Activated CD4-positive, alpha-beta T cell treated with anti-CD3 and anti-CD28 coated beads, Interleukin-2, amount 50 U/mL, for 4 hours (primary cell): ENCODE measurements at regions not wholly inside any gene's neighbourhood (a gene's known extent, or its start where the extent isn't known, plus 50 kb on each side); places are given as distances from the start of the nearest gene placed in this dataset.
A peak's percentile ranks its signal among the peaks of the same experiment; 100 is the strongest.
"Not testable (repeated sequence)": the region's sequence is repeated elsewhere in the genome, so short reads cannot be mapped to it uniquely, and the experiment has no call there.

Experiments used
- DNase-seq, 2 experiments: peaks; one replicate each; pipeline ENCODE4 v3.0.0-alpha.2; 2020

DNA sequence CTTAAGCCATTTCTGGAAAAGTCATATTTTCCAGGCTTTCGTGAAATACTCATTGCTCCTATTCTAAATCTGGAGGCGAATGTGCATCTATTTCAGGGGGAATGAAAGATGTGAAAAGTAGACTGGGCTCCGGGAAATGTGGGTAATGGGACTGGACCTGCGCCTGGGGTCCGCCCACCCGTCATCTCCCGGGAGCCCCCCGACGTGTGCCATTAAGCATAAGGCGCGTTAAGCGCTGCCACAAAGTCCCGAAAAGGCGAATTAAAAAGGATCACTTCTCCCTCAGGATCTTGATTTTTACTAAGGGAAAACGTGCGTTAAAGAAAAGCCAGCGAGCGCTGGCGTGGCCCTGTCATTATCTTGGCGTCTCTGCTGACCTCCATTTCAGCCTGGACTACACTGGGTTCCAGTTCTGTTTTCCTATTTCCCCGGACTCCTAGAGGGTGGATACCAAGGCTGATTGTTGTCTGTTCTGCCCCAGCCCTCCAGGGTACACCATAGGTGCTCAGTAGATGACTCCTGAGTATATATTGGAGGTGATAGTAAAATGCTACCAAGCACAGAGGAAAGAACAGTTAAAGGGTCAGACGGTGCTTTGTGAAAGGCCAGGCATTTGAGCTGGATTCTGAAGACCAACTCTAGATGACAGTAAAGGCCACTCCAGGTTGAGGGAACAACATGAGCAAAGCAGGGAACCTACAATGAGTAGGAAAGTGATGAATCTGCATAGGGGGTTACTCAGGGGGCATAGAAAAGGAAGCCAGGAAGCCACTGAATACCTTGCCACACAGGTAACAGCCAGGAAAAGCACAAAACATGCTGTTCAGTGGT lies 89.2 kb upstream of the ARID1B start:
- no peak for DNase-seq

DNA sequence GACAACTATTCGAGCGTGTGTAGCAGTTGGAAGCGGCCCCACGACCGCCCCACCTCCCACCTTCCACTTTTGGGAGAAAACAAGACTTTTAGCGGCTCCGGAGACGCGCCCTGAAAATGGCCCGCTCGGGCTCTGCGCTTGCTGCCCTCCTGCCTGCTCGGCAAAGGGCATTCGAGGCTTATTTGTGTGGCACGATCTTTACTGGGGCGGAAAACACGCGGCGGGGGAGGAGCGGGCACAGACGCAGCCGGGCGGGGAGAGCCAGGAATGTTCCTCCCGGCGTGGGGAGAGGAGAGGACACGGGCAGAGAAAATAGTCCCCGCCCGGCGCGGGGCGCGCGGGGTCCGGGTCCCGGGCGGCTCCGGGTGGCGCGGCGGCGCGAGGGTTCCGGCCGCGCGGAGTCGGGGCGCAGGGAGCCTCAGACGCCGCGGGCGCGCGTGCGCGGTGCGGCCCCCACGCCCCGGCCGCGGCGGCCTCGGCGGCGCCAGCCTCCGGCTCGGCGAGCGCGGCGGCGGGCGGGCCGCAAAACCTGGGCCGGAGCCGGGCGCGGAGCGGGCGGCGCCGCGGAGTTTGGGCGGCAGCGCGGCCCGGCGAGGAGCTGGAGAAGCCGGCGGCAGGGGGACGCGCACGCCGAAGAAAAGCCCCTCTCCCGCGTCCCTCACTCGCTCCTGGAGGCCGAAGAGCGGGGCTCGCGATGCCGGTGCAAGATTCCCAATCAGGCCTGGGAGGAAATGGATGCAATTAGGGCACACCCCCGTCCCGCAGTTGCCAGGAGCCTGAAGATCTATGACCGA lies 90.0 kb upstream of the ARID1B start:
- DNase-seq: peak; percentile 60 to 62

DNA sequence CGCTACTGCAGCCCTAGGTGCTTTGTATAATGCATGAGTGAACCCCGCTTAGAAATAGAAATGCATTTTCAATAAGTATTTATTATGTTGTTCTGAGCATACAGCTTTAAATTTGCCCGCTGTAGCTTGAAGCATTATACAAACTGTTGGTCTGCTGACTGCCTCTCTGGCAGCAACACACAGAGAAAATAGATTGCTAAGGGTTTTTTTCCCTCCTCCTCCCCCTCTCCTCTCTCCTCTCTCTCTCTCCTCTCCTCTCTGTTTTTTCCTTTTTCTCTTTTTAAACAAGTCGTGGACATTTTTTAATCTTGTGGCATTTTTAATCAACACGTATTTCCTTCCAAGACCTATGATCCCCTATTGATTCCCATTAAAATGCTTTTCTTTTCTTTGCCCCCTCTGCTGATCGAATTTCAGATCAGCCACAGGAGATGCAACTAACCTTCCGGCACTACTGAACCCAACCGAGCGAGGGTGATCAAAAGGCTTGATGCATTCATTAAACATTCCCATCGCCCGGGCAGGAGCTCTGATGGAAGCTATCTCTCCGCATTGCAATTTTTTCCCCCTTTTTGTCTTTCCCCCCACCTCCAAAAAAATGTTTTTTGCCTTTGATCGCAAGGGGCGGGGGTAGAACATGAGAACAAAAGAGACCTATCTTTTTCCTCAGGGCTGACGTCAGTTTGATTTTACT lies 90.7 kb upstream of the ARID1B start:
- peak; percentile 23 to 31 for DNase-seq

DNA sequence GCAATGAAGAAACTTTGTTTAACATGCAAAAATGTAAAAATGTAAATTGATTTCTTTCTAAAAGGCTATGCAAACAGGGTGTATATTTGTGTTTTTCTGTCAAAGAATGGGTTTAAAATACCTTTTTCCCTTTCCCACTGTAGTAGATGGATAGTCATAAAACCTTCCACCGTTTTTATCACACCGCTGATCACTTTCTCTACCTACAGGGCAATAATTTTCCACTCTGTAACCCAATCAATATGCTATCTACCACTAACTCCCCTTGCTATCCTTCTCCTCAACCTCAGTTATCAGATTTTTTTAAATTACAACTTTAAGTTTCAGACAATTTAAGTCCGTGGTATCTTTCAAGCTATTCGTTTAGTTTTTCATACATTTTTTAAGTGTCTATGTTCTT lies 91.4 kb upstream of the ARID1B start:
- DNase-seq: no peak

DNA sequence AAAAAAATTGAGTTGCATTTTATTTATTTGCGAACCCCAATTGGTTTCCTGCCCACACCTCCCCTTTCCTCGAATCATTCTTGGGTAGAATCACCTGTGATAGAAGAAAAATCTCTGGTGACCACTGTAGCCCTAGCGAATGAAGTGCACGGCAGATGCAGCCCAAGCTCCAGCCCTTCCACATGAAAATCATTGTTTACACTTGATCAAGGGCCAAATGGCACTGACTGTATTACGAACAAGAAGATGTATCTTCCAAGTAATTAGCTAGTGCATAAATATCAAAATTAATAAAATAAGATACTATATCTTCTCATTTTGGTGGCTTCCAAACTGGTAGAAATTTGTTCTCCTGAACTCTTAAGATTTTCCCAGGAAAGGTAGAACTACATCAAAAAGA lies 93.4 kb upstream of the ARID1B start:
- no peak for DNase-seq

DNA sequence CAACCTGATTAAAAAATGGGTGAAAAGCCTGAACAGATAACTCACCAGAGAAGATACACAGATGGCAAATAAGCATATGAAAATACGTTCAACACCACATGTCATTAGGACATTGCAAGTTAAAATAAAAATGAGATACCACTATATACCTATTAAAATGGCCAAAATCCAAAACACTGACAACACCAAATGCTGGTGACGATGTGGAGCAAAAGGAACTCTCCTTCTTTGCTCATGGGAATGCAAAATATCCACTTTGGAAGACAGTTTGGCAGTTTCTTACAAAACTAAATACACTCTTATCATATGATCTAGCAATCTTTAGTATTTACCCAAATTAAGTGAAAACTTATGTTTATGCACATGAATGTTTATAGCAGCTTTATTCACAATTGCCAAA lies 100.5 kb upstream of the ARID1B start:
- no peak for DNase-seq

DNA sequence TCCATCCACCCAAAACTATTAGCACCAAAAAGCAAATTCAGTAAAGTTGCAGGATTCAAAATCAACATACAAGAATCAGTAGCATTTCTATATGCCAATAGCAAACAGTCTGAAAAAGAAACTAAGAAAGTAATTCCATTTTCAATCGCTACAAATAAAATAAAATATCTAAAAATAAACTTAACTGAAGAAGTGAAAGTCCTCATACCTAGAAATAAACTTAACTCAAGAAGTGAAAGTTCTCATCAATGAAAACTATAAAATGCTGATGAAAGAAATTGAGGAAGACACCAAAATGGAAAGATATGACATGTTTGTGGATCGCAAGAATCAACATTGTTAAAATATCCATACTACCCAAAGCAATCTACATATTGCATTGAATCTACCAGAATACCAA lies 103.0 kb upstream of the ARID1B start:
- no peak for DNase-seq

DNA sequence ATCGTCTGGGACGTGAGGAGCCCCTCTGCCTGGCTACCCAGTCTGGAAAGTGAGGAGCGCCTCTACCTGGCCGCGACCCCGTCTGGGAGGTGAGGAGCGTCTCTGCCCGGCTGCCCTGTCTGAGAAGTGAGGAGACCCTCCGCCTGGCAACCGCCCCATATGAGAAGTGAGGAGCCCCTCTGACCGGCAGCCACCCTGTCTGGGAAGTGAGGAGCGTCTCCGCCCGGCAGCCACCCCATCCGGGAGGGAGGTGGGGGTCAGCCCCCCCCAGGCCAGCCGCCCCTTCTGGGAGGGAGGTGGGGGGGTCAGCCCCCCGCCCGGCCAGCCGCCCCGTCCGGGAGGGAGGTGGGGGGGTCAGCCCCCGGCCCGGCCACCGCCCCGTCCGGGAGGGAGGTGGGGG lies 107.1 kb upstream of the ARID1B start:
- not testable (repeated sequence) for DNase-seq

DNA sequence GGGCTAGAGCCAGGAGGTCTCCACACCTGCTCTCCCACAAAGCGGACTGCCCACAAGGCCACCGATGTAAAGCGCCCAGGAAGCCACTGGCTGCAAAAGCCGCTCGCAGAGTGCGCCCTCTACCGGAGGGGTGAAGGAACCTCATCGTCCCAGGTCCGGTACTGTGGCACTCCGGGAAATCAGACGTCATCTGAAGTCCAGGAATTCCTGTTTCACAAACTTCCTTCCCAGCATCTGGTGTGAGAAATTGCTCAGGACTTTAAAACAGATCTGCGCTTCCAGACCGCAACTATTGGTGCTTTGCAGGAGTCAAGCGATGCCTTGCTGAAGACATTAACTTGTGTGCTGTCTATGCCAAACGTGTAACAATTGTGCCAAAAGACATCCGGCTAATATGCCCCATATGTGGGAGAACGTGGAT lies 115.1 kb upstream of the ARID1B start:
- no peak for DNase-seq

DNA sequence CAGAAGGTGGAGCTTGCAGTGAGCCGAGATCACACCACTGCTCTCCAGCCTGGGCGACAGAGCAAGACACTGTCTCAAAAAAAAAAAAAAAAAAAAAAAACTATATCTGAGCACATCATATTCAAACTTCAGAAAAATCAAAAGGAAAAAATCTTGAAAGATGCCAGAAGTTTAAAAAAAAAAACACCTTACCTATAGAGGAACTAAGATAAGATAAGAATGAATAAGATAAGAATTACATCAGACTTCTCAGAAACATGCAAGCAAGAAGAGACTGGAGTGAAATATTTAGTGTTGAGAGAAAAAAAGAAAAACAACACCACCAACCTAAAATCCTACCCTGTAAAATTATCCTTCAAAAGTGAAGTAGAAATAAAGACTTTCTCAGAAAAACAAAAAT lies 116.8 kb upstream of the ARID1B start:
- DNase-seq: no peak

DNA sequence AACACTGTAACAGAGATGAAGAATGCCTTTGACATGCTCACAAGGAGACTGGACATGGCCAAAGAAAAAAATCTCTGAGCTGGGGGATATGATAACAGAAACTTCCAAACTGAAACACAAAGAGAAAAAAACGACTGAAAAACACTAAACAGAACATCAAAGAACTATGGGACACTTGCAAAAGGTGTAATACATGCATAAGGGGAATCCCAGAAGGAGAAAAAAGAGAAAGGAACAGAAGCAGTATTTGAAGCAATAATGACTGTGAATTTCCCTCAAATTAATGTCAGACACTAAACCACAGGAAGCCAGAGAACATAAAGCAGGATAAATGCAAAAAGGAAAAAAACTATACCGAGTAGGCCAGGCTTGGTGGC lies 117.4 kb upstream of the ARID1B start:
- no peak for DNase-seq

DNA sequence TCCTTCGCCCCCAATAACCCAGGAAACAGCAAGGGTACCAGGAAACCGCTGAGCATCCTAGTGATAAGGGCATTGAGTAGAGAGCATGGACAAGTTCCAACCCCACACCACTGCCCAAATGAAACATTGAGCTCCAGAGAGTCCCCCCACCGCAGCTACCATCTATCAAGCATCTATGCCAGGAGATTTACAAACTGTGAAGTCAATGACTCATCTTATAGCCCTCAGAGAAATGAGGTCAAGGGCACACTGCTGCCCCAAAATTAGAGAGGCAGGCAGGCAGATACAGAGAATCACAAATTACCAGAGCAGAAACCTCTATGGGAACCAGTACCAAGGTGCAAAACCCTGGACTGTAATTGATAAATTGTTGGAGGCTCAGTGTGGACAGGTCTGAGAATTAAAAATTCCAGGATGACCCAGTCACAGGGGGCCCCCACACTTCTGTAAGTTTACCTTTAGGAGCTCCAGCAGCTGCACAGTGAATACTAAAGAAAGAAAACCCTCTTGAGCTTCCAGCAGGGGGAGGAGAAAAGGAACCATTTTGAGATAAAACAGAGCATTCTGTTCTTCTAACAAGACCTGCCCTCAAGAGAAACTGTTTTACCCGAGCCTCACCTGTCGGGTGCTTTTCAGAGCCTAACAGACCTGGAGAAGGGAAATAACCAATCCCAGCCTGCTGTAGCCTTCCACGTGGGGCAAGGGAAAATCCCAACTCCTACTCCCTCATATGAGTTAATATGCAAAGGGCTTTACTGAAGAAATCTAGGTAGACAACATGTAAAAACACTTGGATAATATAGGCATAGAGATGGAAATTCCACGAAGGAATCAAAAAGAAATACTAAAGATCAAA lies 118.0 kb upstream of the ARID1B start:
- no peak for DNase-seq

DNA sequence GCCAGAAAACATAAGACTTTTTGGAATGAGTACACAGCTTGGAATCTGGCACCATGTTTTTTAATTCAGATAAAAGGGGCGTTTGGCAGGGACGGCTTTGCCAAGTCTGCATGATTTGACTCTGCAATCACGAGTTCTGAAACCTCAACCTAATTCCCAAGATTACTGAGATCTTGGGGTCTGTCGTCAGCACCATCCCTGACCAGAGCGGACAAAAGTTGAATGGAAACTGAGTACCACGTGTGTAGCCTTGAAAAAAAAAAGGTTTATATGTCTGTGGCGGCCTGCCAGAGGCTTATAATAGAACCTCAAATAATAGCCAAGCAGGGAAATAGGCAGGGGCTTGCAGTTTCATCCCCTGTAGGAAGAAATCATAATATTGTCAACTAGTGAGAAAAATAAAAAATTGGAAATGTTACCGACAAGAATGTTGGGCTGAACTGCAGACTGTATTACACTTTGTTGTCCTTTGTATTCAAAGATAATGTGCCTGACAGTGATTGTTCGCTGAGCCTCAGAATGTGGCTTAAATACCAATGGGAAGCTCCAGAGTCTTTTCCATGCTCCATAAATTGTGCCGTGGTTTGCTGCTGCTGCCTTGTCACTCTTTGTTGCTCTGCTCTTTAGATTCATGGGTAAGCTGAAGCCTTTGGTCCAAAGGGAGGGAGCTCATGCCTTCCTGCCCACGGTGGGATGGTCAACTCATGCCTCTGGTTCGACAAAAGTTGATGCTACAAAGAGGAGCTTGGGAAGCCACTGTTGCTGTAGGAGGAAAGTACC lies 118.8 kb upstream of the ARID1B start:
- DNase-seq: no peak

DNA sequence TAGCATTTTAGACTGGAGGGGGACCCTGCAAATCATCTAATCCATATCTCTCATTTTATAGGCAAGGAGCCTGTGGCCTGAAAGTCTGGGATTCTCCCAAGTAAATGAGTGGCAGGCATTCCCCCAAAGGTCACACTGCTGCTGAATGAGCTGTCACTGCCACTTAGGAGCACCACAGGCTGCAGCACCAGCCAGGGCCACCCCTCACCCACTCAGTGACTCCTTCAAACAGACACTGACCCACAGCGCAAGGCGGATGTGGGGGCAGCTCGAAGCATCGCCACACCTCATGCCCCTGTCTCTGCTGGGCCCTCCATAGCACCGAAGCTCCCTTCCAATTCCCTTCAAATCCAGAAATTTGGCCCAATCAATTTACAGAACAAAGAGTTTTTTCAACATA lies 119.9 kb upstream of the ARID1B start:
- DNase-seq: no peak

DNA sequence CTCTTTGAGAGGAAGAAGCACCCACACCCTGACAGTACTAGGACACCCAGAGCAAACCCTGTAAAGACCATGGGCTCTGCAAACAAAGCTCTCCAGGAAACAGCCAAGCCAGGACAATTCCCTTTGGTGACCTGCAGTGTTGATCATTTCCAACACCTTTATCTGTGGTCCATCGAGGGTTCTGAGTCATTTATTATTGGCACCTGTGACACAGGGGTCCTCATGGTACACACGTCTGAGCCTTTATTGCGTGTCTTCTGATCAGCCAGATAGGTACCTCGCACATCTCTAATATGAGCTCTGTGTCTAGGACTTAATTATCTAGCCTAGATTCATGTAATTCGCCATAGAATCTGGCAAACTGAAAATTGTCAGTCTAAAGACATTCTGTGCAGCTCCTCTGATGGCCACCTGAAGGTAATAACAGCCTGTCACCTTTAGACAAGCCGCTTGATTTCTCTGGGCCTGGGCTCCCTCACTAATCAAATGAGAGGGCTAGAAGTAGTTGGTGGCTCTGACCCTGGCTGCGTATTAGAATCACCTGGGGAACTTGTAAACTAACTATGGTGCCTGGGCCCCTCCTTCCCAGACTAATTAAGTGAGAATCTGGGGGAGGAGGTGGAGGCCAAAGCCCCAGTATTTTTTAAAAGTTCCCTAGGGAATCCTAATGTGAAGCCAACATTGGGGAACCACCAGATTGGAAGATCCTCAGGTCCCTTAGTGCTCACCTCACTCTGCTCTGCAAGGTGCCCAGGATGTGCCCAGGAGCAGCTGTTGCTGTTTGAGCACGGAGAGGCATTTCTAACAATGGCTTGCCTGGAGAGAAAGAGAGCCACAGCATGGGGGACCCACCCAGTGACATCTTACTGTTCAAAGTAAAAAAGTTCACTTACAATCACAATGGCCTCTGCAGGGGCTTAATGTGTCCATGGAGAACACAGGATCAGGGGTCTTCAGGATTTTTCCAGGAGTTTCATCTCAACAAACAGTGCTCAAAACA lies 122.0 kb upstream of the ARID1B start:
- DNase-seq: no peak

DNA sequence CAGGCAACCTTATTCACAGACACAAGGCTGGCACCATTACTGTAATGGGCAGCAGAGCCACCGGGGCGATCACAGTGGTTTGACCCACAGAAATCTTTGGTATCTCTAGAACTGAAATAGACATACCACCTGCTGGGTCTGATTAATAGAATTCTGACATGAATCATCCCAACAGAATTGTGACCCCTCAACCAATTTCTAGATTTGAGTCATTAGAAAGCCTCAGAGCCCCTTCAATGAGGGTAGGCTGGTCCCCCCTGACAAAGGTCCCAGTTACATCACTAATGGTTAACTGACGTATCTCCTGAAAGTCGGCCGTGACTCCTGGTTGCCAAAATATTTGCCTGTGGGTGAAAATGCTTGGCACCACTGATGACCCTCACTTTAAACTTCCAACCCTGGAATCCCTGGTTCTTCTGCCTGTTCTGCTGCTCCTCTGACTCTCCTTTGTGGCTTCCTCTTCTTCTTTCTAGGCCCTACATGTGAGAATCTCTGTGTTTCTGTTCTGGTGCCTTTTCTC lies 124.9 kb upstream of the ARID1B start:
- no peak for DNase-seq

DNA sequence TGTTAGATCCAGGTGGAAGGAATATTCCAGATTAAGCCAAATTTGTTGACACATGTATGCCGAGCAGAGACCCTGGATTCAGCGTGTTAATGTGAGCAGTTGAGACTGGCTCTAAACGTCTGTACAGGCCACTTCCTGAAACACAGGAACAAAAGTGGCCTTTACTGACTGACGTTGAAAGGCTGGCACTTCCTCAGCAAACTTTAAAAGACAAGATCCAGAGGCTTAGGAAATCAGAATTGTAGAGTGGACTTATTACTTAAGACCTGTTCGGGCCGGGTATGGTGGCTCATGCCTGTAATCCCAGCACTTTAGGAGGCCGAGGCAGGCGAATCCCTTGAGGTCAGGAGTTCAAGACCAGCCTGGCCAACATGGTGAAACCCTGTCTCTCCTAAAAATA lies 125.7 kb upstream of the ARID1B start:
- DNase-seq: no peak

DNA sequence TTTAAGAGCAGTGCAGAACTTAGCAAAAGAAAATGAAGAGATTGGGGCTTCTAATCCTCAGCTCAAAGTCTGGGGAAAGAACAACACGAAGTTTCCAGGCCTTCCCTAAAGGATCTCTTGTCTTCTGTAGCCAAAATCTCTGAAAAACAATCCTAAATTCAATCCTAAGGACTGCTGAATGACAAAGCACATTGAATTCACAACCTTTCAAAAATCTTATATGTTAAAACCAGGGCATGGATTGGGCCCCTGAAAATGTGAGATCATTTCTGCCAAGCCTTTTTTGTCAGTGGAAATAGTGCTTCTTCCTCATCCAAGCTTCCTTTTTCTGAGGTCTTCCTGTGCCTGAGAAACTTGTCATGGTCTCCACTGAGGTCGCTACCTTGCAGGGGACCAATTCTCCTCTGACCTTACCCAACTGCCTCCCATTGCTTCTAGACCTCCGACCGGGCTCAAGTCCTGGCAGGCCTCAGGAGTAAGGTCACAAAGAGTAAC lies 126.2 kb upstream of the ARID1B start:
- no peak for DNase-seq

DNA sequence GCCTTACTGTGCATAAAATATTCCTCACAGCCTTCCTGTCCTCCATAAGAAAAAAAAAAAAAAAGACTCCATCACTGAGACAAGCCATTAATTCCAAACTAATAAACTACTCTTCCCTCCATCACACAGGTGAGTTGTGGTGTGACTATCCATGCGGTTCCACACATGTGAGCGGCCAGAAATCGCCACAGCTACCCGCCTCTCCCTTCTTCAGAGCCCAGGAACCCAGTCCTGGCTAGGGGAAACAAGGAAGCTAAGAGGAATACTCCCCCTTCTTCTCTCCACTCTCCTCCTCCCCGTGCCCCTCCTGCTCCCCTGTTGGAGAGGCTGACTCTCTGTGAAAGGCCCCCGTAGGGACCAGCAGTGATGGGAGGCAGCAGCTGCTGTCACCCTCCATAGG lies 128.6 kb upstream of the ARID1B start:
- no peak for DNase-seq

DNA sequence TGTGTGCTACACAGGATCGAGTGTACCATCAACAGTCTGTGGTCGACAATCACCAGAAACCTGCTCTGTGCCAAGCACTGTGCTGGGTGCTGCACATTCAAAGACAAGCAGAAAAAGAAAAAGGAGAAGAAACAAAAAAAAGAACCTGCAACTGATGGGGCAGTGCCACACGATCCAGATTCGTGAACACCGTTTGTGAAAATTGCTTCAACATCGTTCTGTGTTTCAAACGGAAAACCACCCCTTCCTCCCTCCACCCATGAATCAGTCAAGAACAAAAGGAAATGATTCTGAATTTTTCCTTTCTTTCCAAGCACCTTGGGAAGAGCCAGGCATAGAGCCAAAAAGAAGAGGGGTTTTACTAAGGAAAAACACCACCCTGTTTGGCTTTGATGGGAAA lies 129.2 kb upstream of the ARID1B start:
- no peak for DNase-seq
